K562 (cell line): ENCODE measurements at regions not wholly inside any gene's neighbourhood (a gene's known extent, or its start where the extent isn't known, plus 50 kb on each side); places are given as distances from the start of the nearest gene placed in this dataset.

Experiments
- CREB3 ChIP-seq: fragments of 450-650 bp; conservative IDR thresholded peaks from 2 replicates; pipeline ENCODE4 v1.6.1; 2016; ENCODE audit warnings: missing genetic modification characterization, low read depth, mild to moderate bottlenecking, missing compliant biosample characterization, moderate library complexity
- CTCF ChIP-seq, 3 experiments: IDR thresholded peaks in 2 of 3; conservative IDR thresholded peaks in 1 of 3; 2 replicates each; pipeline ENCODE4 v1.5.1; 2011 to 2012; ENCODE audit warnings: low read length in 3 of 3, mild to moderate bottlenecking in 3 of 3, control low read depth in 2 of 3, improper control_type of control experiment in 1 of 3, inconsistent platforms in 1 of 3, low read depth in 1 of 3, mixed read lengths in 1 of 3, moderate library complexity in 1 of 3; ENCODE audit not compliant: insufficient read depth in 2 of 3
- E4F1 ChIP-seq: fragments of 250-450 bp; sonication (Bioruptor Pico); IDR thresholded peaks from 2 replicates; pipeline ENCODE4 v1.5.0; 2021; ENCODE audit warnings: mild to moderate bottlenecking, borderline replicate concordance
- EHMT2 ChIP-seq: fragments of 450-650 bp; IDR thresholded peaks from 2 replicates; pipeline ENCODE4 v1.6.1; 2018; ENCODE audit warnings: antibody characterized with exemption
- FIP1L1 ChIP-seq: fragments of 200-400 bp; formaldehyde crosslinking; IDR thresholded peaks from 2 replicates; pipeline ENCODE4 v1.6.1; 2018; ENCODE audit warnings: mild to moderate bottlenecking, low read depth, low read length; ENCODE audit not compliant: poor library complexity, severe bottlenecking
- GTF2F1 ChIP-seq: IDR thresholded peaks from 2 replicates; pipeline ENCODE4 v1.6.1; 2011; ENCODE audit warnings: low read depth, low read length, improper control_type of control experiment
- JUND ChIP-seq, 2 experiments: IDR thresholded peaks; 2 replicates in 1 of 2; 3 replicates in 1 of 2; pipeline ENCODE4 v1.6.1; 2011; ENCODE audit warnings: borderline replicate concordance in 2 of 2, low read depth in 2 of 2, low read length in 2 of 2, improper control_type of control experiment in 1 of 2, missing biosample characterization in 1 of 2, missing genetic modification characterization in 1 of 2, missing genetic modification reagents in 1 of 2
- NR3C1 ChIP-seq: sonication (generic); formaldehyde crosslinking; IDR thresholded peaks from 2 replicates; pipeline ENCODE4 v1.8.1; 2022; ENCODE audit warnings: missing genetic modification reagents
- PCBP1 ChIP-seq: fragments of 200-400 bp; formaldehyde crosslinking; IDR thresholded peaks from 2 replicates; pipeline ENCODE4 v1.6.1; 2018; ENCODE audit warnings: mild to moderate bottlenecking, low read depth, low read length; ENCODE audit not compliant: poor library complexity, severe bottlenecking
- PML ChIP-seq: IDR thresholded peaks from 2 replicates; pipeline ENCODE4 v1.6.1; 2012; ENCODE audit warnings: low read length, inconsistent platforms
- TF ChIP-seq, protein P1 (sequence below): sonication (generic); formaldehyde crosslinking; IDR thresholded peaks from 2 replicates; pipeline ENCODE4 v1.8.0; 2022; ENCODE audit warnings: missing genetic modification reagents, mild to moderate bottlenecking, moderate library complexity, borderline replicate concordance
- TF ChIP-seq, protein P2 (sequence below), 2 experiments: fragments of 200-800 bp in 1 of 2; sonication (Bioruptor generic) in 1 of 2; sonication (generic) in 1 of 2; formaldehyde crosslinking in 1 of 2; IDR thresholded peaks in 1 of 2; conservative IDR thresholded peaks in 1 of 2; 2 replicates each; pipeline versions ENCODE4 v1.5.0 to v1.6.1; 2016 to 2020; ENCODE audit warnings: missing compliant biosample characterization in 1 of 2, missing genetic modification characterization in 1 of 2, missing genetic modification reagents in 1 of 2

- TF ChIP-seq CTCF (IDR thresholded peaks at IDR 0.05 in 2 of 3, conservative IDR thresholded peaks at IDR 0.05 in 1 of 3; ENCODE audit: insufficient read depth in 2 of 3, low read depth in 1 of 3, low read length in 3 of 3) (no peak), FIP1L1 (no peak), JUND (IDR thresholded peaks at IDR 0.05; ENCODE audit: borderline replicate concordance, low read depth, low read length) (no peak), JUND (tag; IDR thresholded peaks at IDR 0.05; ENCODE audit: borderline replicate concordance, low read depth, low read length) (no peak), PML (no peak), CREB3 (tag) (no peak), EHMT2 (no peak), PCBP1 (no peak), GTF2F1 (no peak), NR3C1 (CRISPR knock-in tag) (no peak), E4F1 (no peak)
- TF ChIP-seq, protein P1, sequence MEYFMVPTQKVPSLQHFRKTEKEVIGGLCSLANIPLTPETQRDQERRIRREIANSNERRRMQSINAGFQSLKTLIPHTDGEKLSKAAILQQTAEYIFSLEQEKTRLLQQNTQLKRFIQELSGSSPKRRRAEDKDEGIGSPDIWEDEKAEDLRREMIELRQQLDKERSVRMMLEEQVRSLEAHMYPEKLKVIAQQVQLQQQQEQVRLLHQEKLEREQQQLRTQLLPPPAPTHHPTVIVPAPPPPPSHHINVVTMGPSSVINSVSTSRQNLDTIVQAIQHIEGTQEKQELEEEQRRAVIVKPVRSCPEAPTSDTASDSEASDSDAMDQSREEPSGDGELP (CRISPR knock-in tag) = no peak
- TF ChIP-seq, protein P2, sequence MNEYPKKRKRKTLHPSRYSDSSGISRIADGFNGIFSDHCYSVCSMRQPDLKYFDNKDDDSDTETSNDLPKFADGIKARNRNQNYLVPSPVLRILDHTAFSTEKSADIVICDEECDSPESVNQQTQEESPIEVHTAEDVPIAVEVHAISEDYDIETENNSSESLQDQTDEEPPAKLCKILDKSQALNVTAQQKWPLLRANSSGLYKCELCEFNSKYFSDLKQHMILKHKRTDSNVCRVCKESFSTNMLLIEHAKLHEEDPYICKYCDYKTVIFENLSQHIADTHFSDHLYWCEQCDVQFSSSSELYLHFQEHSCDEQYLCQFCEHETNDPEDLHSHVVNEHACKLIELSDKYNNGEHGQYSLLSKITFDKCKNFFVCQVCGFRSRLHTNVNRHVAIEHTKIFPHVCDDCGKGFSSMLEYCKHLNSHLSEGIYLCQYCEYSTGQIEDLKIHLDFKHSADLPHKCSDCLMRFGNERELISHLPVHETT (CRISPR knock-in tag; conservative IDR thresholded peaks at IDR 0.05 in 1 of 2, IDR thresholded peaks at IDR 0.05 in 1 of 2) = no peak
Observed at GRCh38 chr12:73383584-73384222, 1111.5 kb downstream of the TRHDE start.
